ENCODE measurements at regions not wholly inside any gene's neighbourhood (a gene's known extent, or its start where the extent isn't known, plus 50 kb on each side); places are given as distances from the start of the nearest gene placed in this dataset.
A peak's percentile ranks its signal among the peaks of the same experiment; 100 is the strongest.

- DNase-seq (ENCODE audit: low spot score): no peak
These were observed 121.7 kb downstream of the CMPK2 start for GRCh38 chr2:6744038-6744437.

- no peak for DNase-seq (ENCODE audit: low spot score)
These were observed 118.3 kb downstream of the CMPK2 start for GRCh38 chr2:6747433-6747832.

- DNase-seq (ENCODE audit: low spot score): no peak
These were observed 117.2 kb downstream of the CMPK2 start for GRCh38 chr2:6748406-6749067.

GRCh38 chr2:6749962-6750361 lies 115.7 kb downstream of the CMPK2 start:
- no peak for DNase-seq (ENCODE audit: low spot score)

- DNase-seq (ENCODE audit: low spot score): no peak
These were observed 115.1 kb downstream of the CMPK2 start for GRCh38 chr2:6750411-6751158.

GRCh38 chr2:6754419-6754818 lies 111.3 kb downstream of the CMPK2 start:
- DNase-seq (ENCODE audit: low spot score): no peak

GRCh38 chr2:6755456-6755855 lies 110.3 kb downstream of the CMPK2 start:
- DNase-seq (ENCODE audit: low spot score): no peak

- no peak for DNase-seq (ENCODE audit: low spot score)
These were observed 108.5 kb downstream of the CMPK2 start for GRCh38 chr2:6757215-6757614.

- DNase-seq (ENCODE audit: low spot score): no peak
These were observed 106.0 kb downstream of the CMPK2 start for GRCh38 chr2:6759689-6760088.

GRCh38 chr2:6760132-6760531 lies 105.6 kb downstream of the CMPK2 start:
- DNase-seq (ENCODE audit: low spot score): no peak

GRCh38 chr2:6764968-6765723 lies 100.6 kb downstream of the CMPK2 start:
- DNase-seq (ENCODE audit: low spot score): no peak

GRCh38 chr2:6769346-6769745 lies 96.4 kb downstream of the CMPK2 start:
- DNase-seq (ENCODE audit: low spot score): no peak

- no peak for DNase-seq (ENCODE audit: low spot score)
These were observed 95.7 kb downstream of the CMPK2 start for GRCh38 chr2:6770006-6770405.

GRCh38 chr2:6771634-6772611 lies 93.8 kb downstream of the CMPK2 start:
- DNase-seq (ENCODE audit: low spot score): no peak

GRCh38 chr2:6773007-6773693 lies 92.6 kb downstream of the CMPK2 start:
- peak; percentile 20 for DNase-seq (ENCODE audit: low spot score)

- no peak for DNase-seq (ENCODE audit: low spot score)
These were observed 92.0 kb downstream of the CMPK2 start for GRCh38 chr2:6773694-6774044.

GRCh38 chr2:6776125-6776524 lies 89.6 kb downstream of the CMPK2 start:
- no peak for DNase-seq (ENCODE audit: low spot score)

GRCh38 chr2:6777626-6778025 lies 88.1 kb downstream of the CMPK2 start:
- DNase-seq (ENCODE audit: low spot score): no peak

- DNase-seq (ENCODE audit: low spot score): no peak
These were observed 84.9 kb downstream of the CMPK2 start for GRCh38 chr2:6780765-6781274.

GRCh38 chr2:6782517-6783237 lies 83.0 kb downstream of the CMPK2 start:
- no peak for DNase-seq (ENCODE audit: low spot score)

Data from LoVo (cell line).